Chondrocyte (in vitro differentiated cells): ENCODE measurements at regions not wholly inside any gene's neighbourhood (a gene's known extent, or its start where the extent isn't known, plus 50 kb on each side); places are given as distances from the start of the nearest gene placed in this dataset.

Experiments
- DNase-seq: peaks from one replicate; pipeline ENCODE4 v3.0.0; 2021; ENCODE audit warnings: mixed read lengths, low spot score
- H3K27ac Mint-ChIP-seq: one replicate; pipeline ENCODE4 v1.8.0; 2021; ENCODE audit warnings: mild to moderate bottlenecking, moderate library complexity, mixed read lengths; ENCODE audit not compliant: unreplicated experiment
- H3K27me3 Mint-ChIP-seq: 2 replicates; pipeline ENCODE4 v1.8.0; 2021; ENCODE audit warnings: low read depth, mixed read lengths
- H3K36me3 Mint-ChIP-seq: 2 replicates; pipeline ENCODE4 v1.8.0; 2021; ENCODE audit warnings: low read depth, mixed read lengths
- H3K4me1 Mint-ChIP-seq: 2 replicates; pipeline ENCODE4 v1.8.0; 2021; ENCODE audit warnings: low read depth, mild to moderate bottlenecking, mixed read lengths
- H3K4me3 Mint-ChIP-seq: one replicate; pipeline ENCODE4 v1.8.0; 2021; ENCODE audit warnings: mild to moderate bottlenecking, moderate library complexity, mixed read lengths; ENCODE audit not compliant: unreplicated experiment
- H3K9me3 Mint-ChIP-seq: 2 replicates; pipeline ENCODE4 v1.8.0; 2021; ENCODE audit warnings: low read depth, mixed read lengths
- CTCF ChIP-seq: fragments of 200-600 bp; sonication (generic); IDR thresholded peaks from 2 replicates; pipeline ENCODE4 v1.5.0; 2021; ENCODE audit warnings: antibody characterized with exemption, mild to moderate bottlenecking, moderate library complexity

- no peaks in the 10 kb centered on the region for H3K27me3 Mint-ChIP-seq
- no peak for TF ChIP-seq CTCF
- H3K27ac Mint-ChIP-seq, result no peak overlapping the region
- no peaks in the 10 kb centered on the region for H3K9me3 Mint-ChIP-seq
- no peak overlapping the region for H3K4me3 Mint-ChIP-seq
- DNase-seq, result no peak
- no peaks in the 10 kb centered on the region for H3K36me3 Mint-ChIP-seq
- peaks cover 39% of the 10 kb centered on the region for H3K4me1 Mint-ChIP-seq
Measured at GRCh38 chr6:56709650-56710049, 67.0 kb upstream of the DST start.

DNA sequence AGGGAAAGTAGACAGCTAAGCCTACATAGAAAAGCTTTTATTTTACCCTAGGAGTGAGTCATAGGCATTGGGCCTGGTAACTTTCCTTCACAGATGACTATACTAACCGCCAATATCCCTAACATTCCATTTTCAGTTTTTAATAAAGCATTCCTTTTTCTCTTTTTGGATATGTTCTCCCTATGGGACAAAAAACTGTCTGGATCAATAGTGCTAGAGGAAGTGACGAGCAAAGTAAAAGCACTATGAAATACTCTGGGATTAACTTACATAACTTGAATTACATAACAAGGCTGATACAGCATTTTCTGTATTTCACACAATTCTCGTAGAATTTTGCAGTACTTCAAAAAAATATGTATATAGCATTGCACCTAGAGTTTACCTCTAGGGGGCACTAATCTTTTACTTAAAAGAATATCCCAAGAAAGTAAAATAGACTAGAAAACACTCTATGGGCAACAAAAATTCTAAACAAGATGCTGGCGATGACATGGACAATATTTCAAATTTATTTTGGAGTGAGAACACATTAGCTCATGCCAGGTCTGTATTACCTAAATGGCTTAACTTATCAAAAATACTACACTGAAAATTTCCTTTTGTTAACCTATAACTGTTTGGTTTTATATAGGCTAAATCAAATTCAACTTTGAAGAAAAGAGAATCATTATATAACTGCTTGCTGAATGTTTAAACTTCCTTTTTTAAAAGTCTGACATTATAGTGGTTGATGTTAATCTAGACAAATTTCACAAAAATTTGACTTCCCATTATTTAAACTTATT lies 66.3 kb upstream of the DST start:
- DNase-seq, result no peak
- H3K36me3 Mint-ChIP-seq, result no peaks in the 10 kb centered on the region
- H3K4me1 Mint-ChIP-seq, result peaks cover 32% of the 10 kb centered on the region
- TF ChIP-seq CTCF, result peak; percentile 91
- H3K27ac Mint-ChIP-seq, result peak overlapping the region; percentile 88
- no peaks in the 10 kb centered on the region for H3K9me3 Mint-ChIP-seq
- H3K4me3 Mint-ChIP-seq, result no peak overlapping the region
- no peaks in the 10 kb centered on the region for H3K27me3 Mint-ChIP-seq

DNA sequence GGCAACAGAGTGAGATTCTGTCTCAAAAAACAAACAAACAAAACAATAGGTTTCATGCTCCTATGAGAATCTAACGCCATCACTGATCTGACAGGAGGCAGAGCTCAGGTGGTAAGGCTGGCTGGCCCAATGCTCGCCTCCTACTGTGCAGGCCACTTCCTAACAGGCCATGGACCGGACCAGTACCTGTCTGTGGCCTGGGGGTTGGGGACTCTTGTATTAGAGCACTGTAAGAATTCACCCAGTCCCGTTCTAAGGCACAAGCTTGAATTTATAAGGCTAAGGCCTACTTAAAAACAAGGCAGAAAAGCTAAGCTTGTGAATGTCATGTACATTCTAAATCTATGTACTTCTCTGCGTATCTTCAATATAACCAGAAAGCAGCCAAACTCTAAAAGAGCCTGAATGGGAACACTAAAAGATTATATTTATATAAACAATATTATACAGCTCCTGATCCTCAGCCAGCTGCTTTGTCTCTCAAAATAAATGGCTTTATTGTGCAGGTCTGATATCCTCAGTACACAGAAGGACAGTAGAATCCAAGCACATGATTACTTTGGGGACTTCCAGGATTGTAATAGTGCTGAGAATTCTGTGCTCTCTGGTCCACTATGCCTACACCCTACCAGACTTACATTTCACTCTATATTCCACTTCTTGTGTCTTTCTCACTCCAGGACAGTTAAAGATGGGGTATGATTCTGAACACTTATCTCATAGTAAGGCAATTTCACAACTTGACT lies 64.5 kb upstream of the DST start:
- Mint-ChIP-seq H3K9me3 (no peaks in the 10 kb centered on the region), H3K36me3 (no peaks in the 10 kb centered on the region), H3K4me1 (peaks cover 19% of the 10 kb centered on the region), H3K27me3 (no peaks in the 10 kb centered on the region), H3K27ac (peak overlapping the region; percentile 18), H3K4me3 (no peak overlapping the region)
- no peak for TF ChIP-seq CTCF
- DNase-seq, result no peak

DNA sequence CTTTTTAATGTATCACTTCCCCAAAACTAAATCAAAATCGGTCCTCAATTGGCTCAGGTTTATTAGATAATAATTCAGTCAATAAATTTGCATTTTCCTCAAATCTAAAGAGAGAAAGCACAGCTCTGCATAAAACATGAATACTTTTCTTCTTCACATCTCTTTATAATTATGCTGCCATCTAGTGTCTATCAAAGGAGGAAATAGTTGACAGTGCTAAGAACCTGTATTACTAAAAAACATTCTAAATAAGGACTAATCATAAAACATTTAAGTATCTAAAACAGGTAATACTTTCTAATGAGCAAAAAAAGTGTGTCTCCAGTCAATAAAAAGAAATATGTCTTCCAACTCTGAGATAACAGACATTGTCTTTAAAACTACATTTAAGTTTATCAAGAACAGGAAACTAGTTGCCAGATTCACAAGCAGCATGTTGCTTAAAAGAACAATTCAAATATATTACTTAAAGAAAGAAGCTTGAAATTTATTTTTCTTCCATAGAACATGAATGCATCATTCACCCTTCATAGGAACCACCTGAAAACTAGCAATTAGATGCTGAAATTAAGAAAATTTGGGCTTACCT lies 56.5 kb upstream of the DST start:
- TF ChIP-seq CTCF, result peak; percentile 89
- H3K27me3 Mint-ChIP-seq, result no peaks in the 10 kb centered on the region
- peaks cover 20% of the 10 kb centered on the region for H3K4me1 Mint-ChIP-seq
- no peak overlapping the region for H3K4me3 Mint-ChIP-seq
- no peak for DNase-seq
- peaks cover 2% of the 10 kb centered on the region for H3K9me3 Mint-ChIP-seq
- peaks cover 11% of the 10 kb centered on the region for H3K36me3 Mint-ChIP-seq
- H3K27ac Mint-ChIP-seq, result no peak overlapping the region

DNA sequence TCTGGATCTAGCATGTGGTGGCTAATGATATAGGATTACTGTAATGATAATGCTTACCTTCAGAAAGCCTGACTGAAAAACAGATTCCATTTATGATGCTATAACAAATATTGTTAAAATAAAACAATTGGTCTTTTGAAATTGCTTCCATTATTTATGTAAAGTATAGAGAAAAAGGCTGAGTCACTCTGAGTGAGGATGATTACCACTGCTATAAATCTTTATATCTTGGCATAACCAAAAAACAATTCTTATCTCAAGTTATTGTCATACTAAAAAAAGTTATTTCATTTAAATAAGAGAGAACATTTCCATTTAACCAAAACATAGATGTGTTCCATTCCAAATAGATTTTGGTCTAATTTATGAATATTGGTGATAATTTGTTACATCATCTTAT lies 53.0 kb upstream of the DST start:
- no peak for TF ChIP-seq CTCF
- H3K4me3 Mint-ChIP-seq, result no peak overlapping the region
- H3K27ac Mint-ChIP-seq, result no peak overlapping the region
- no peaks in the 10 kb centered on the region for H3K27me3 Mint-ChIP-seq
- H3K36me3 Mint-ChIP-seq, result peaks cover 11% of the 10 kb centered on the region
- DNase-seq, result no peak
- peaks cover 44% of the 10 kb centered on the region for H3K4me1 Mint-ChIP-seq
- peaks cover 2% of the 10 kb centered on the region for H3K9me3 Mint-ChIP-seq
